GM23338 (cell line): ENCODE measurements at regions not wholly inside any gene's neighbourhood (a gene's known extent, or its start where the extent isn't known, plus 50 kb on each side); places are given as distances from the start of the nearest gene placed in this dataset.

Experiments
- EZH2 ChIP-seq: fragments of 200-600 bp; sonication (generic); IDR thresholded peaks from one replicate; pipeline ENCODE4 v1.8.0; 2017; ENCODE audit warnings: antibody characterized with exemption, mild to moderate bottlenecking, low read depth; ENCODE audit not compliant: unreplicated experiment
- TF ChIP-seq, protein P1 (sequence below), 2 experiments: fragments of 200-600 bp in 1 of 2; sonication (generic) in 1 of 2; conservative IDR thresholded peaks; 2 replicates each; pipeline versions ENCODE4 v1.5.1 to v1.6.1; 2016 to 2017; ENCODE audit warnings: antibody characterized with exemption in 2 of 2, low read depth in 2 of 2, mild to moderate bottlenecking in 2 of 2, moderate library complexity in 1 of 2

DNA sequence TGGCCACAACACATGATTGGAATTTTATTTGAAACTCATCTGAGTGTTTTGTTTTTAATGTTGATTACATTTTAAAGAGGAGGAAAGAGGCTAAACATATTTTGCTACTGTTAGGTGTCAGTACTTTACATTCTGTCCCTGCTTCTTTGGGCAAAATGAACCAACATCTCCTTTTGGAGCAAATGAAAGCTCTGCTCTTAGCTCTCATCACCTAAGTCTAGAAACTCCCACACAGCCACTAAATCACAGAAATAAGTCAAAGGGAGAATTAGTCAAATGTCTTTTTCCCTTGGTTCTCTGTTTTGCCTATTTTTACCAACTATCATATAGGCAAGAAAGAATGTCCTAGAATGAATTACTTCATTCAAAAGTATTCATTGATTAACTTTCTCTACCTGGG, 666.8 kb downstream of the RNF144A start:
- no peak for TF ChIP-seq EZH2
- TF ChIP-seq, protein P1, sequence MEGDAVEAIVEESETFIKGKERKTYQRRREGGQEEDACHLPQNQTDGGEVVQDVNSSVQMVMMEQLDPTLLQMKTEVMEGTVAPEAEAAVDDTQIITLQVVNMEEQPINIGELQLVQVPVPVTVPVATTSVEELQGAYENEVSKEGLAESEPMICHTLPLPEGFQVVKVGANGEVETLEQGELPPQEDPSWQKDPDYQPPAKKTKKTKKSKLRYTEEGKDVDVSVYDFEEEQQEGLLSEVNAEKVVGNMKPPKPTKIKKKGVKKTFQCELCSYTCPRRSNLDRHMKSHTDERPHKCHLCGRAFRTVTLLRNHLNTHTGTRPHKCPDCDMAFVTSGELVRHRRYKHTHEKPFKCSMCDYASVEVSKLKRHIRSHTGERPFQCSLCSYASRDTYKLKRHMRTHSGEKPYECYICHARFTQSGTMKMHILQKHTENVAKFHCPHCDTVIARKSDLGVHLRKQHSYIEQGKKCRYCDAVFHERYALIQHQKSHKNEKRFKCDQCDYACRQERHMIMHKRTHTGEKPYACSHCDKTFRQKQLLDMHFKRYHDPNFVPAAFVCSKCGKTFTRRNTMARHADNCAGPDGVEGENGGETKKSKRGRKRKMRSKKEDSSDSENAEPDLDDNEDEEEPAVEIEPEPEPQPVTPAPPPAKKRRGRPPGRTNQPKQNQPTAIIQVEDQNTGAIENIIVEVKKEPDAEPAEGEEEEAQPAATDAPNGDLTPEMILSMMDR (conservative IDR thresholded peaks at IDR 0.05; ENCODE audit: low read depth in 2 of 2) = no peak
